ENCODE measurements at regions not wholly inside any gene's neighbourhood (a gene's known extent, or its start where the extent isn't known, plus 50 kb on each side); places are given as distances from the start of the nearest gene placed in this dataset.
A peak's percentile ranks its signal among the peaks of the same experiment; 100 is the strongest.

- Histone ChIP-seq H3K4me1 (peaks cover 12% of the 10 kb centered on the region), H3K9me3 (no peaks in the 10 kb centered on the region), H3K36me3 (replicated peaks in 1 of 2; ENCODE audit: insufficient read depth in 1 of 2, low read depth in 2 of 2) (no peaks in the 10 kb centered on the region), H3K4me3 (no peak overlapping the region), H3K27ac (no peak overlapping the region), H3K27me3 (no peaks in the 10 kb centered on the region)
- DNase-seq (no peak), ATAC-seq (no peak)
- TF ChIP-seq POLR2A (IDR thresholded peaks at IDR 0.05) (no peak), CTCF (IDR thresholded peaks at IDR 0.05) (no peak)
- WGBS, 2 donors, result 62 to 70% methylated on average over 5 of the region's 5 CpGs
- intact Hi-C loops (cut with DNase I), result no loop called here
These were observed 219.2 kb downstream of the C7orf25 start for GRCh38 chr7:42692621-42693020.

- no peak for ATAC-seq
- no peak for TF ChIP-seq POLR2A (IDR thresholded peaks at IDR 0.05)
- TF ChIP-seq CTCF (IDR thresholded peaks at IDR 0.05), result peak in 1 of 7 experiments; percentile 17
- Histone ChIP-seq H3K36me3 (replicated peaks in 1 of 2; ENCODE audit: insufficient read depth in 1 of 2, low read depth in 2 of 2) (no peaks in the 10 kb centered on the region), H3K9me3 (no peaks in the 10 kb centered on the region), H3K27me3 (no peaks in the 10 kb centered on the region), H3K4me3 (no peak overlapping the region), H3K27ac (no peak overlapping the region), H3K4me1 (peaks cover 12% of the 10 kb centered on the region)
- intact Hi-C loops (cut with DNase I), result no loop called here
- 57 to 59% methylated on average over 11 of the region's 11 CpGs for WGBS, 2 donors
- DNase-seq, result peak in 1 of 4 donors; percentile 20
These were observed 220.9 kb downstream of the C7orf25 start for GRCh38 chr7:42690794-42691639.

GRCh38 chr7:42689626-42690025, 222.2 kb downstream of the C7orf25 start:
- no peak overlapping the region for H3K4me3 ChIP-seq
- H3K4me1 ChIP-seq, result peaks cover 3% of the 10 kb centered on the region
- H3K27me3 ChIP-seq, result no peaks in the 10 kb centered on the region
- DNase-seq, result no peak
- WGBS, 2 donors, result 65 to 82% methylated on average over 1 of the region's 1 CpG
- H3K27ac ChIP-seq, result no peak overlapping the region
- no peaks in the 10 kb centered on the region for H3K9me3 ChIP-seq
- no peak for TF ChIP-seq CTCF (IDR thresholded peaks at IDR 0.05)
- no peak for TF ChIP-seq POLR2A (IDR thresholded peaks at IDR 0.05)
- ATAC-seq, result no peak
- H3K36me3 ChIP-seq (replicated peaks in 1 of 2; ENCODE audit: insufficient read depth in 1 of 2, low read depth in 2 of 2), result no peaks in the 10 kb centered on the region
- intact Hi-C loops (cut with DNase I), result no loop called here

- no peak for TF ChIP-seq POLR2A (IDR thresholded peaks at IDR 0.05)
- TF ChIP-seq CTCF (IDR thresholded peaks at IDR 0.05), result no peak
- WGBS, 2 donors, result 48 to 74% methylated on average over 2 of the region's 2 CpGs
- intact Hi-C loops (cut with DNase I), result no loop called here
- ATAC-seq (no peak), DNase-seq (no peak)
- Histone ChIP-seq H3K36me3 (replicated peaks in 1 of 2; ENCODE audit: insufficient read depth in 1 of 2, low read depth in 2 of 2) (no peaks in the 10 kb centered on the region), H3K9me3 (no peaks in the 10 kb centered on the region), H3K4me1 (no peaks in the 10 kb centered on the region), H3K4me3 (no peak overlapping the region), H3K27ac (no peak overlapping the region), H3K27me3 (no peaks in the 10 kb centered on the region)
These were observed 223.9 kb downstream of the C7orf25 start for GRCh38 chr7:42688056-42688371.

All from body of pancreas (tissue), 4 donors.